ENCODE measurements at regions not wholly inside any gene's neighbourhood (a gene's known extent, or its start where the extent isn't known, plus 50 kb on each side); places are given as distances from the start of the nearest gene placed in this dataset.

GRCh38 chr6:9484686-9485085, 930.2 kb downstream of the TFAP2A start:
- no peak for DNase-seq (ENCODE audit: low spot score)

DNA sequence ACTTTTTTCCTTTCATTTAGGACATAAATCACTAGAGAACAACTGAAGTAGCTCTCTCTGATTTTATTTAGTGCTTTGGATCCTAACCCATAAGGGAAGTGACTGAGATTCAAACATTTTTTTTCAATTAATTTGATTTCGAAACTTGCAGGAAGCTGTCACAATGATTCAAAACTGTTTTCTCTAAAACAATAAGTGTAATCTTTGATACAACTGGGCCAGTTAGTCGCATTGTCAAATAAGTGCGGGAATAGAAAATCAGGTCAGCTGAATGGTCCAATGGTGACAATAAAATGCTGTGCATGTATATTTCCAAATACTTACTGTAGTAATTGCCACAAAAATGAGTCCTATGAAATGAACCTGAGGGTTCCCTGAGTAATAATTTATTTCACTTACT, 930.8 kb downstream of the TFAP2A start:
- DNase-seq (ENCODE audit: low spot score): no peak

DNA sequence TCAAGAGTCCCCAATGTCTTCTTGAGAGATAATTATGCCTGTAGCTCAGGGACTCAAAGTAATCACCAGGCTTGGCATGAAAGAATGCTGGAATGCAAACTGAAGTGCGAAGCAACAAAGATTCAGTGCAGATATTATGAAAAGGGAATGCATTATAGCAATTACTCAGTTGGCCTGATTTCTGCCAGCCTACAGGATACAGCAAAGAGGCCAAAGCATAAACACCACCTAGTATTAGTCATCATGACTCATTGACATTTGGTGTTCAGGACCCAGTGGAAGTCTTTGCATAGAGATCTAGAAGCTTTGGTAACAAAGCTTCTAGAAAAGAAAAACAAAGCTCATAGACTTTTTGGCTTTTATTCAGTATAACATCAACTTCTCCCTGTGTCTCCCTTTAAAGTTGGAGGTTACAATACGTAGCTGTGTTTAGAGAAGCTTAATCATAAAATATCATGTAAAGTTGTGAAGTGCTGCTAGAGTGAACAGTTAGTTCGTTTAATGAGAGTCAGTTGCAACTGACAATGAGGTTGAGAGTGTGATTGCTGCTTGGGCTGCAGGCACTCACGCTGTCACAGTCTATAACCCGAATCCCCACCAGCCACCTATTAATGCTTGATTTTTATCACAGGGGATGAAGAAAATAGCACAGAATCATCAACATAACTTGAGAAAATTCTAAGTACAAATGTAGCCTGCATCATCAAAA, 932.7 kb downstream of the TFAP2A start:
- DNase-seq (ENCODE audit: low spot score): peak; percentile 27

- no peak for DNase-seq (ENCODE audit: low spot score)
Measured at GRCh38 chr6:9481292-9482029, 933.4 kb downstream of the TFAP2A start.

DNA sequence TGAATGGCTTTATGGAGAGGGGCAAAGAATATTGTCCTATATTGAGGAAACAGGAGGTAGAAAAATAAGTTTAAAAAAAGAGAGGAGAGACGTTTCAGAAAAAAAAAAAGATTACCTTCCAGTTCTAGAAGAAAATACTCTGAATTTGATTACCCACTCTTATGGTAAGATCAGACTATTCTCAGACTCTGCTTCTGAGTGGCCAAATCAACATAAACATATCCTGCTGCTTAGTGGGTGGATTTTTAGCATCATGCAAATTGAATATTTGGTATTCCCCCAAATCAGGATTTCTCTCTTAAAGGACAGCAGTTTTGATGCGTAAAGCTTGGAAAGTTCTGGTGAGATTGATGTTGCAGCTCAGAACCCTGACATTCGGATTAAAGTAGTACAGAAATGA, 946.6 kb downstream of the TFAP2A start:
- DNase-seq (ENCODE audit: low spot score): no peak

DNA sequence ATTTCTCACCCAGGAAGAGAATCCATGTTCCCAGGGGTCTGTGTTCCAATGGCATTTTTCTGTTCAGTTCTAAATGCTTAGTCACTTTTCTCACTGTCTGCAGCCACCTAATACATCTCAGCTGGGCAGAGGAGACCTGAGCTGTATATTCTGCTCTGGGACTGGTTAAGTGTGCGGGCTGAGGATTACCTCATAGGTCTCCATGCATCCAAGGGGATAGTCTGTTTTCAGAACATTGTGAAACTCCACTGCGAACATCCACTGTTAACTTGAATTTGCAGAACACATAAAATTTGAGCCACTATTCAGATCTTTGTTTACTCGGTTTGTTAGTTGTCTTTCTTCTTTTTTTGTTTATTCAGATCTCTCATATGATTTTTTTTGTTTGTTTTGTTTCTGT, 947.1 kb downstream of the TFAP2A start:
- DNase-seq (ENCODE audit: low spot score): no peak

GRCh38 chr6:9464583-9464982, 950.3 kb downstream of the TFAP2A start:
- no peak for DNase-seq (ENCODE audit: low spot score)

DNA sequence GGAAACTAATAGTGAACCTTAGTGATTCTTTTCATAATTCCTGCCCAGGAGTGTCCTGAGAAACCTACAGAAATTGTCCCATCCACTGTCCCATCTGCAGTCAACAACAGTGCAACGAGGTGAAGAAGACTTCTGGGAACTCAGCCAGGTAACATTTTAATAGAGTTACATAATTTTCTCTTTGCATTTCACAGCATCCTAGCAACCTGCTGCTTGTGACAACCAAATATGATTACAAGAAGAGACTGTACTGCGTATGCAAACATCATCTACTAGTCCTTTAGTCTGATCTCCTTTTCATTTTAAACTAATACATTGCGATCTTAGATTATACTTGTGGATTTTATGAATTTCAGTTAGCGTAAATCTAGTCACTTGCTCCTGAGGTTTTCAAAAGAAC, 951.6 kb downstream of the TFAP2A start:
- no peak for DNase-seq (ENCODE audit: low spot score)

GRCh38 chr6:9461188-9461587, 953.7 kb downstream of the TFAP2A start:
- no peak for DNase-seq (ENCODE audit: low spot score)

DNA sequence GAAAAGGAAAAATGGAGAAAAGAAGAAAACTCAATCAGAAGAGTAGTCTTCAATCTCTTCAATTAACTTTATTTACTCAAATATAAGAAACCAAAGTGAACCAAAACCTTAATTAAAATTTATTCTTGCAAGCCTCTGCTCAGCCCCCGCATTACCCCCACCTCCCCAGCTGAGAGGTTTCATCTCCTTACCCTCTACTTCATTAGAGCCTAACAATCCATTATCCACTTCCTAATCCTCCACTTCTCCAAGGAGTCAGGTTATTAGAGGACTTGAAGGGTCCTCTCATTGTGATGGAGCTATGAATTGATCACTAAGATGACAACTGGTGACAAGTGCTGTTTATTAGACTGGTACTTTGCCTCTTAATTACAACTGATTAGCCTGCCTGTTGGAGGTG, 956.5 kb downstream of the TFAP2A start:
- DNase-seq (ENCODE audit: low spot score): no peak

DNA sequence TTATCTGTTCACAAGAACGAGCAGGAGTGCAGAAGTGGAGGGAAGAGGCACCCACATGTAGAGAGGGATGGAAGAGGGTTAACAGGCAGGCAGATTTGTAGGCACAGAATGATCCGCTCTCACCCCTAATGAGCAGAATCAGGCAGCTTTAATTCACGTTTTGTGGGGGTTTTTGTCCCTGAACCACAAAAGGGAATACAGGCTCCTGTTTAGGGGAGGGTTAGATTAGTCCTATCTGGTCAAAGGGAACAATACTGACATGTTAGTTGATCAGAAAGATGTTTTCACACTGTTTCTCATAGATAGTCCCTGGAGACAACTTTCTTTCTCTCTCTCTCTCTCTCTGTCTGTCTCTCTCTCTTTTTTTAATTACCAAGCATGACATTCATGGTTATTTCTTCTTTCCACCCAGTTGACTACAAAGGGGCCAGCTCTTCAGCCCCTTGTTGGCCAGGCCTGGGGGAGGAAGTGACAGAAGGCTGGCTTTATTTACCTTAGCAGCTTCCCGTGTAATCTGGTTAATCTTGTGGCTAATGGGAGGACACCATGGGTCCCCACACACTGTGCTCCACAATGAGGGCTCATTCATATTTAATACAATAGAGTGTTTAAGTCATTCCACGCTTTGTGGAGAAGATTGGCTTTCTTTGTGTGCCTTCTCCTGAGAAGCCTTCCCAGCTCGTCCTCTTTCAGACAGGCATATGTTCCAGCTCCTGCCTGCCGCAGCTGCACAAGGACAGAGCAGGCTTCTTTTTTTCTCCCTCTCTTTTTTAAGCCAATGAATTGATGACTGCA, 958.8 kb downstream of the TFAP2A start:
- DNase-seq (ENCODE audit: low spot score): no peak

DNA sequence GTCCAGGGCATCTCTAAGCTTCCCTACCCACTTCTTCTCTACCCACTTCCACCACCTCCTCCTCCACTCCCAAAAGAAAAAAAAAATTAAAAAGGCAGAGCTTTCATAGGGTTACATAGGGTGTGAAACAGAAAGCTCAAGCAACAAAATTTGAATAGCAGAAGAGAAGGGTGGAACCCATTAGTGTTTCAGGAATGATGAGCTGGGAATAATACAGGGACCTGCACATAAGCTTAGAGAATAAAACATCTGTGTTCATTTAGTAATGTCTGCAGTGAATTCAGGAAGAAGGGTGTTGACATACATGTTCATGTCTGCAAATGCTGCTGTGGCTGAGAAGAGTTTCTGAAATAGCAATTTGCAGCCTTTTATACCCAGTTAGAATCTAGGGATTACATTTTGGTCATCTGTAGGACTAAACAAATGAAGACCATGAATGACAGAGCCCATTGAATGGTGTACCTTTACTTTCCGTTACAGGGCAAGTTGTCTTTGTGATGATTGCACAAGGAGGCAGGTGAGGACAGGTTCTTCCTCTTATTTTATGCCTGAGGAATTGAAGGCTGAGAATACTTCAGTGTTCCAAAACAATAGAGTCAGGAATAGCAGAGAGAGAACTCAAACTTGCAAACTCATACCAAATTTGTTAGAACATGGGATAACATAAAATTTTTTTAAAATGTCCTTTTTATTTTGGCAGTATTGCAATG, 975.1 kb downstream of the TFAP2A start:
- DNase-seq (ENCODE audit: low spot score): no peak

DNA sequence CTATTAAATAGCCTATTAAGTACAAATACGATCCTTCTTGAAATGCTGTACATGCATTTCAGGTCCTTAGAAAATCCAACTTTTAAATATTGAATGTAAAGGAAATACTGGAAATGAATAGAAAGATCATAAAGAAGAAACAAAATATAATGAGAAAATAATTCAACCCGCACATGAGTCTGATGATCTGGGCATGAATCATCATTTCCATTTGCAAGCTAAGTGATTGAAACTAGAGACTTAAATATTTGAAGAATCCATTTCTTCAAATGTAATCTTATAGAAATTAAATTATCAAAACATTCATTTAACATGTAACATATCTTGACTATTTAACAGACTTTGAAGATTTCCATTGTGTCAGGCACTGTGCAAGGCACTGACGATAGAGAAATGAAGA, 977.0 kb downstream of the TFAP2A start:
- DNase-seq (ENCODE audit: low spot score): no peak

GRCh38 chr6:9435281-9435680, 979.6 kb downstream of the TFAP2A start:
- DNase-seq (ENCODE audit: low spot score): no peak

- DNase-seq (ENCODE audit: low spot score): no peak
Measured at GRCh38 chr6:9431945-9432344, 982.9 kb downstream of the TFAP2A start.

- DNase-seq (ENCODE audit: low spot score): no peak
Measured at GRCh38 chr6:9428421-9429172, 986.3 kb downstream of the TFAP2A start.

DNA sequence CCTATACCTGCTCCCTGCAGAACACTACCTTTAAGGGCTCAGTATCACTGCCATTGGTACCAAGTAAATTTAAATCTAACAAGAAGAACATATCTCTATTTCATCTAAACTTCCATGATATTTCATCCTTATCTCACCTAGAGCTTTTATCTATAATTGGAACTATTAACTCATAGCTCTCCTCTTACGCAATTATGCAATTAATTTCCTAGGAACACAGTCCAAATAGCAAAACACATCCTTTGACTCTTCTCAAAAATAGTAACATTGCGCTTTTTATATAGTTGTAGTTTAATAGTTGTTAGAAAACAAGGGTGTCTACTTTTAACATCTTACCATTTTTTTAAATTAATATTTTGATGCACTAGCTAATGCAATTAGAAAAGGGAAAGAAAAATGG, 986.8 kb upstream of the SLC35B3 start:
- no peak for DNase-seq (ENCODE audit: low spot score)

- DNase-seq (ENCODE audit: low spot score): no peak
Measured at GRCh38 chr6:9420316-9421015, 985.1 kb upstream of the SLC35B3 start.

DNA sequence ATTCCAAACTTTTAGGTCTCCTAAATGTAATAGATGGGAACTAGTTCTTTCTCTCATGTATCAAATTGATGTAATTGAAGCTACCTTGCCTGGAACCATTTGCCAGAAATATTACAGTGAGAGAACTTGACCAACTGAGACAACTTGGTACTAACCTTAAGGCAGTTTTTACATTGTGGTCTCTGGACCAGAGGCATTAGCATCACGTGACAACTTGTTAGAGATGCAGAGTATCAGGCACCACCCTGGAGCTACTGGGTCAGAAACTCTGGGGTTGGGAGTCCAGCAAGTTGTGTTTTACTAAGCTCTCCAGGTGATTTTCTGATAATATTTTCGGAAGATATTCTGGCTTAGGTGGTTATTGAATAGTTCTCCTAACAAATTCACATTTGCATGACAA, 982.1 kb upstream of the SLC35B3 start:
- DNase-seq (ENCODE audit: low spot score): no peak

DNA sequence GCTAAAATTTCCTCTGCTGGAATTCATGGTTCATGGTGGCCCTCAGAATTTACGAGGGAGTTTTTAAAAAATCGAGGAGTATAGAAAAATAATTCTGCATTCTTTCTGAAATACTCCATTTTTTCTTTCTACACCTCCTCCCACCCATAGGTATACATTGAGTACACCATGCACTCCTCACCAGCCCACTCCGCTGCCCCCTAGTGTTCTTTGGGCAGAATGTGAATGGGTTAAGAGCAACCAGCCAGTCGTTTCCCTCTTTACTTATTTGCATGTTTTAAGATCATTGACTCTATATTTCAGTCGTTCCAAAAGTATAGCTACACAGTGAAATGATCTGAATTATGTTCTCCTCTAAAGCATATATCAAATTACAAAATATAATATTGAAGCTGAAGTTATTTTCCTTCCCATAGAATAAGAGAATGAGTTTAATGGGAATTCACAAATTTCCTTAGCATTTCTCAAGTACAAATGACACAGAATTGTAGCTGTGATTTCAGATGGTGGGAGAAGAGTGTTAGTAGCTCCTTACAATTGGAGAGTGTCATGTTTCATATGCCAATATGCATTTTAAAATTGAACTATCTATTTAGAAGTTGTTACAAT, 977.7 kb upstream of the SLC35B3 start:
- DNase-seq (ENCODE audit: low spot score): peak; percentile 61

Measured in HT-29 (cell line).